ENCODE measurements at regions not wholly inside any gene's neighbourhood (a gene's known extent, or its start where the extent isn't known, plus 50 kb on each side); places are given as distances from the start of the nearest gene placed in this dataset.

DNA sequence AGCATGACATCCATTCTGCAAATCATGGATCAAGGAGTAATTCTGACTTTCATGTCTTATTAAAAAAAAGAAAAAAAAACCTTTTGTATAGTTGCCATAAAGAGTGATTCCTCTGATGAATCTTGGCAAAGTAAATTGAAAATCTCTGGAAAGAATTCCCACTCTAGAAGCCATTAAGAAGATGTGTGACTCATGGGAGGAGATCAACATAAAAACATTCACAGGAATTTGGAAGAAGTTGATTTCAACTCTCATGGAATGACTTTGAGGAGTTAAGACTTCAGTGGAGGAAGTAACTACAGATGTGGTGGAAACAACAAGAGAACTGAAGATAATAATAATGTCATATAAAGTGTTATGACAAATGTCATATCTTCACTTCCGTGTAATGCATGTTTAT lies 204.2 kb downstream of the PABPC4L start:
- TF ChIP-seq, protein P1, sequence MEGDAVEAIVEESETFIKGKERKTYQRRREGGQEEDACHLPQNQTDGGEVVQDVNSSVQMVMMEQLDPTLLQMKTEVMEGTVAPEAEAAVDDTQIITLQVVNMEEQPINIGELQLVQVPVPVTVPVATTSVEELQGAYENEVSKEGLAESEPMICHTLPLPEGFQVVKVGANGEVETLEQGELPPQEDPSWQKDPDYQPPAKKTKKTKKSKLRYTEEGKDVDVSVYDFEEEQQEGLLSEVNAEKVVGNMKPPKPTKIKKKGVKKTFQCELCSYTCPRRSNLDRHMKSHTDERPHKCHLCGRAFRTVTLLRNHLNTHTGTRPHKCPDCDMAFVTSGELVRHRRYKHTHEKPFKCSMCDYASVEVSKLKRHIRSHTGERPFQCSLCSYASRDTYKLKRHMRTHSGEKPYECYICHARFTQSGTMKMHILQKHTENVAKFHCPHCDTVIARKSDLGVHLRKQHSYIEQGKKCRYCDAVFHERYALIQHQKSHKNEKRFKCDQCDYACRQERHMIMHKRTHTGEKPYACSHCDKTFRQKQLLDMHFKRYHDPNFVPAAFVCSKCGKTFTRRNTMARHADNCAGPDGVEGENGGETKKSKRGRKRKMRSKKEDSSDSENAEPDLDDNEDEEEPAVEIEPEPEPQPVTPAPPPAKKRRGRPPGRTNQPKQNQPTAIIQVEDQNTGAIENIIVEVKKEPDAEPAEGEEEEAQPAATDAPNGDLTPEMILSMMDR (IDR thresholded peaks at IDR 0.05) = no peak
- TF ChIP-seq POLR2A (IDR thresholded peaks at IDR 0.05) = no peak

Data from adrenal gland (tissue), 5 donors.